H1 (cell line): ENCODE measurements at regions not wholly inside any gene's neighbourhood (a gene's known extent, or its start where the extent isn't known, plus 50 kb on each side); places are given as distances from the start of the nearest gene placed in this dataset.

Source experiments
- BCL11A ChIP-seq, 2 experiments: IDR thresholded peaks; one replicate each; pipeline ENCODE4 v1.6.1; 2011; ENCODE audit warnings: low read depth in 2 of 2, low read length in 2 of 2, mild to moderate bottlenecking in 2 of 2
- CREB1 ChIP-seq: IDR thresholded peaks from 2 replicates; pipeline ENCODE4 v1.6.1; 2012; ENCODE audit warnings: inconsistent platforms
- NANOG ChIP-seq: IDR thresholded peaks from 2 replicates; pipeline ENCODE4 v1.6.1; 2011; ENCODE audit warnings: low read length, low read depth, mild to moderate bottlenecking, inconsistent platforms; ENCODE audit not compliant: insufficient read depth, poor library complexity, severe bottlenecking
- RBBP5 ChIP-seq: IDR thresholded peaks from 2 replicates; pipeline ENCODE4 v1.7.1; 2012; ENCODE audit warnings: low read depth, mild to moderate bottlenecking, inconsistent platforms, low read length, moderate library complexity, borderline replicate concordance

- TF ChIP-seq BCL11A (IDR thresholded peaks at IDR 0.05; ENCODE audit: low read depth in 2 of 2, low read length in 2 of 2) (no peak), CREB1 (no peak), NANOG (no peak), RBBP5 (no peak)
Measured at GRCh38 chr5:117614408-117614807, 1039.8 kb upstream of the SEMA6A start (continued).
